ENCODE measurements at regions not wholly inside any gene's neighbourhood (a gene's known extent, or its start where the extent isn't known, plus 50 kb on each side); places are given as distances from the start of the nearest gene placed in this dataset.

GRCh38 chr6:141593311-141593710 lies 539.4 kb upstream of the GJE1 start:
- in situ Hi-C loops (cut with MboI; ENCODE audit: low sequenced_read_pairs): no loop called here

GRCh38 chr6:141587482-141588266 lies 545.1 kb upstream of the GJE1 start:
- in situ Hi-C loops (cut with MboI; ENCODE audit: low sequenced_read_pairs): no loop called here

- in situ Hi-C loops (cut with MboI; ENCODE audit: low sequenced_read_pairs): no loop called here
These were observed 551.7 kb upstream of the GJE1 start for GRCh38 chr6:141580988-141581552.

- in situ Hi-C loops (cut with MboI; ENCODE audit: low sequenced_read_pairs): no loop called here
These were observed 552.6 kb upstream of the GJE1 start for GRCh38 chr6:141580131-141580530.

- in situ Hi-C loops (cut with MboI; ENCODE audit: low sequenced_read_pairs): no loop called here
These were observed 556.0 kb upstream of the GJE1 start for GRCh38 chr6:141576751-141577150.

GRCh38 chr6:141562851-141563763 lies 569.6 kb upstream of the GJE1 start:
- in situ Hi-C loops (cut with MboI; ENCODE audit: low sequenced_read_pairs): no loop called here

GRCh38 chr6:141562186-141562811 lies 570.4 kb upstream of the GJE1 start:
- in situ Hi-C loops (cut with MboI; ENCODE audit: low sequenced_read_pairs): no loop called here

- in situ Hi-C loops (cut with MboI; ENCODE audit: low sequenced_read_pairs): no loop called here
These were observed 571.6 kb upstream of the GJE1 start for GRCh38 chr6:141561154-141561553.

- in situ Hi-C loops (cut with MboI; ENCODE audit: low sequenced_read_pairs): no loop called here
These were observed 580.3 kb upstream of the GJE1 start for GRCh38 chr6:141552463-141552862.

GRCh38 chr6:141552031-141552430 lies 580.7 kb upstream of the GJE1 start:
- in situ Hi-C loops (cut with MboI; ENCODE audit: low sequenced_read_pairs): no loop called here

- in situ Hi-C loops (cut with MboI; ENCODE audit: low sequenced_read_pairs): no loop called here
These were observed 581.4 kb upstream of the GJE1 start for GRCh38 chr6:141551318-141551717.

- in situ Hi-C loops (cut with MboI; ENCODE audit: low sequenced_read_pairs): no loop called here
These were observed 582.3 kb upstream of the GJE1 start for GRCh38 chr6:141550471-141550870.

GRCh38 chr6:141548966-141549365 lies 583.8 kb upstream of the GJE1 start:
- in situ Hi-C loops (cut with MboI; ENCODE audit: low sequenced_read_pairs): no loop called here

- in situ Hi-C loops (cut with MboI; ENCODE audit: low sequenced_read_pairs): no loop called here
These were observed 591.0 kb upstream of the GJE1 start for GRCh38 chr6:141541581-141542324.

GRCh38 chr6:141540207-141540606 lies 592.5 kb upstream of the GJE1 start:
- in situ Hi-C loops (cut with MboI; ENCODE audit: low sequenced_read_pairs): no loop called here

- in situ Hi-C loops (cut with MboI; ENCODE audit: low sequenced_read_pairs): no loop called here
These were observed 593.1 kb upstream of the GJE1 start for GRCh38 chr6:141539617-141540016.

- in situ Hi-C loops (cut with MboI; ENCODE audit: low sequenced_read_pairs): no loop called here
These were observed 600.5 kb upstream of the GJE1 start for GRCh38 chr6:141532211-141532610.

GRCh38 chr6:141531040-141531439 lies 601.7 kb upstream of the GJE1 start:
- in situ Hi-C loops (cut with MboI; ENCODE audit: low sequenced_read_pairs): no loop called here

- in situ Hi-C loops (cut with MboI; ENCODE audit: low sequenced_read_pairs): no loop called here
These were observed 604.1 kb upstream of the GJE1 start for GRCh38 chr6:141528596-141528995.

GRCh38 chr6:141526985-141527384 lies 605.7 kb upstream of the GJE1 start:
- in situ Hi-C loops (cut with MboI; ENCODE audit: low sequenced_read_pairs): no loop called here
